HCT116 (cell line): ENCODE measurements at regions not wholly inside any gene's neighbourhood (a gene's known extent, or its start where the extent isn't known, plus 50 kb on each side); places are given as distances from the start of the nearest gene placed in this dataset.

ENCODE experiments used
- CEBPB ChIP-seq: IDR thresholded peaks from 2 replicates; pipeline ENCODE4 v1.6.1; 2012; ENCODE audit warnings: low read depth
- CTCF ChIP-seq, 3 experiments: fragments of 200-600 bp in 1 of 3; sonication (generic) in 1 of 3; IDR thresholded peaks in 2 of 3; conservative IDR thresholded peaks in 1 of 3; 2 replicates each; pipeline ENCODE4 v1.5.1; 2012 to 2017; ENCODE audit warnings: low read depth in 2 of 3, low read length in 2 of 3, antibody characterized with exemption in 1 of 3, borderline replicate concordance in 1 of 3, control low read depth in 1 of 3, mild to moderate bottlenecking in 1 of 3, mixed read lengths in 1 of 3, mixed run types in 1 of 3, moderate library complexity in 1 of 3; ENCODE audit not compliant: insufficient read depth in 1 of 3
- EGR1 ChIP-seq: IDR thresholded peaks from 2 replicates; pipeline ENCODE4 v1.6.1; 2012; ENCODE audit warnings: low read depth
- EZH2phosphoT487 ChIP-seq: fragments of 200-600 bp; IDR thresholded peaks from 2 replicates; pipeline ENCODE4 v1.6.1; 2018; ENCODE audit warnings: antibody characterized with exemption, borderline replicate concordance
- POLR2A ChIP-seq: IDR thresholded peaks from 2 replicates; pipeline ENCODE4 v1.7.0; 2011; ENCODE audit warnings: borderline replicate concordance; ENCODE audit not compliant: insufficient read depth, insufficient read length; ENCODE audit errors: extremely low read depth
- POLR2AphosphoS5 ChIP-seq: IDR thresholded peaks from 2 replicates; pipeline ENCODE4 v1.6.1; 2011; ENCODE audit warnings: mild to moderate bottlenecking, low read depth, low read length, moderate library complexity
- REST ChIP-seq: IDR thresholded peaks from 2 replicates; pipeline ENCODE4 v1.6.1; 2012; ENCODE audit warnings: low read depth
- SIN3A ChIP-seq: IDR thresholded peaks from 2 replicates; pipeline ENCODE4 v1.6.1; 2012; ENCODE audit warnings: low read depth
- SP1 ChIP-seq: IDR thresholded peaks from 2 replicates; pipeline ENCODE4 v1.6.1; 2012; ENCODE audit warnings: low read depth
- SRF ChIP-seq: IDR thresholded peaks from 2 replicates; pipeline ENCODE4 v1.6.1; 2012; ENCODE audit warnings: low read depth
- YY1 ChIP-seq: IDR thresholded peaks from 2 replicates; pipeline ENCODE4 v1.6.1; 2011; ENCODE audit warnings: low read length, low read depth, moderate library complexity, mild to moderate bottlenecking; ENCODE audit not compliant: insufficient replicate concordance; ENCODE audit errors: extremely low read depth

GRCh38 chr9:87801013-87801412 lies 75.1 kb downstream of the CTSL start:
- no peak for TF ChIP-seq CTCF (IDR thresholded peaks at IDR 0.05 in 2 of 3, conservative IDR thresholded peaks at IDR 0.05 in 1 of 3; ENCODE audit: borderline replicate concordance in 1 of 3, insufficient read depth in 1 of 3, low read depth in 2 of 3, low read length in 2 of 3)
- TF ChIP-seq REST: no peak
- TF ChIP-seq POLR2A: no peak
- TF ChIP-seq EZH2phosphoT487: no peak
- TF ChIP-seq POLR2AphosphoS5: no peak
- TF ChIP-seq SIN3A: no peak
- no peak for TF ChIP-seq SRF
- TF ChIP-seq YY1: no peak
- TF ChIP-seq SP1: no peak
- no peak for TF ChIP-seq EGR1
- no peak for TF ChIP-seq CEBPB
